HG03280 (cell line): ENCODE measurements at regions not wholly inside any gene's neighbourhood (a gene's known extent, or its start where the extent isn't known, plus 50 kb on each side); places are given as distances from the start of the nearest gene placed in this dataset.

ENCODE experiments used
- ATAC-seq: cut with Tn5 transposase; IDR thresholded peaks from one replicate; pipeline ENCODE4 v1.9.1; 2021; ENCODE audit warnings: mild to moderate bottlenecking, moderate library complexity; ENCODE audit not compliant: unreplicated experiment

DNA sequence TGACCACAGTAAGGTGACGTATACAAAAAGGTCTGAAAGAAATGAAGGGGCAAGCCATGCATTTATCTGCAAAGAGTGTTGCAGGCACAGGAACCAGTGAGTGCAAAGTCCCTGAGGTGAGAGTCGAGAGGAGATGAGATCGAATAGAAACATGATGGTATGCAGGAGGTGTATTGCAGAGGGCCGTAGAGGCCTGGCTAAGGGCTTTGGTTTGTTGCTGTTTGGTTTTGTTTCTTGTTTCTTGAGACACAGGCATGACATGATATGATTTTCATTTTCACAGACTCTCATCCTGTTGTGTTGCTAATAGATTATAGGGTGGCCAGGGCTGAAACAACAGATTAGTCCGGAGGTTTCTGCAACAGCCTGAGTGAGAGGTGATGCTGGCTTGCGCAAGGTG, 80.4 kb downstream of the HSPH1 start:
- ATAC-seq: peak; percentile 76

DNA sequence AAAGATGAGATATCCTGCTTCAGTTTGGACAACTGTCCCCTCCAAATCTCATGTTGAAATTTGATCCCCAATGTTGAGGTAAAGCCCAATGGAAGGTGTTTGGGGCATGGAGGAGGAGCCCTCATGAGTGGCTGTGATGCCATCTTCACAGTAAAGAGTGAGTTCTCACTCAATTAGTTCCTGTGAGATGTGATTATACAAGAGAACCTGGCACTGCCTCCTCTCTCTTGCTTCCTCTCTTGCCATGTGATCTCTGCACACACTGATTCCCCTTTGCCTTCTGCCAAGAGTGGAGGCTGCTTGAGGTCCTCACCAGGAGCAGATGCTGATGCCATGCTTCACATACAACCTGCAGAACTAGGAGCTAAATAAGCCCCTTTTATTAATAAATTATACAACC, 86.9 kb downstream of the HSPH1 start:
- ATAC-seq: no peak

GRCh38 chr13:31073859-31074718, 87.6 kb downstream of the HSPH1 start:
- ATAC-seq: peak; percentile 93

DNA sequence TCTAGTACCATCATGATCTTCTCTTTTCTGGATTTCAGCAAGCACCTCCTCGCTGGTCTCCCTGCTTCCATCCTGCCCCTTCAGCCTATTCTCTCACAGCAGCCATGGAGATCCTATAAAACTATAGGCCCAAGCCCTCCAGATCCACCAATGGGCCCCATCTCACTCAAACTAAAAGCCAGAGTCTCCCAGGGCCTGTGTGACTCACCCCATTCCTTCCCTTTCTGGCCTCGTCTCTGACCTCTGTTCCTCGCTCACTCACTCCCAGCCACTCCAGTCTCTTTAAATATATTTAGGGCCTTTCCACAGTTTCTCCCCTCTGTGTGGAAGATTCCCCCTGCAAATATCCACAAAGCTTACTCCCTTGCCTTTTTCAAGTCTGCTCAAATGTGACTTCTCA, 89.7 kb downstream of the HSPH1 start:
- ATAC-seq: no peak

GRCh38 chr13:31069808-31070534, 91.7 kb downstream of the HSPH1 start:
- ATAC-seq: no peak

- ATAC-seq: no peak
Measured at GRCh38 chr13:31068119-31068423, 93.6 kb downstream of the HSPH1 start.

DNA sequence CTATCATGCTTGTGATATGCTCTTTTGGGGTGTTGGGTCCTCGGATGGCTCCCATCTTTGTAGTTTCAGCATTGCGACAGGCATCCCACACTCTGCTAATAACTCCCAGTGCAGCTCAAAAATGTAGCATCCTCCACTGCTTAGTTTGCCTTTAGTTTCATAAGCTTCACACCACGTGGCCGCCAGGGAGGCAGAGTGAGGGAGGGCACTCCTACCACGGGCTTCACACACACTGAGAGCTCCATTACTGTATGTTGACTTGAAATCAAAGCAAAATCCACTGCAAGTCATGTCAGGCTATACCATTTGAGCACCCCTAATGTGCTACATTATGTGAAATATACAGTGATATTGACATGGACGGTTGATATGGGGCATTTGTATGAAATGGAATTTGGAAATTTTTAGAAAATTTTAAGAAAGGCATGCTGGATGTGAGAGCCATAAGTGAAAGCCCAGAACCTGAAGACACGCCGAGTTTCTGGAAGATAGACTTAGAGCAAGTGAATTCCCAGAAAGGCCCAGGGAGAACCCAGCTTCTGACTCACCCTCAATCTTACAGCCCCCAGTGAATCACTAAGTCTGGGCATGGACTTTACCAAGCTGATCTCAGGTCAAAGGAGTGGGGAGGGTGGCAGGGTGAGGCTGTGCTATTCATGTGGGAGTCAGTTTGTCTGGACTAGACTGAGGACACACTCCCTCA, 94.1 kb downstream of the HSPH1 start:
- ATAC-seq: no peak

DNA sequence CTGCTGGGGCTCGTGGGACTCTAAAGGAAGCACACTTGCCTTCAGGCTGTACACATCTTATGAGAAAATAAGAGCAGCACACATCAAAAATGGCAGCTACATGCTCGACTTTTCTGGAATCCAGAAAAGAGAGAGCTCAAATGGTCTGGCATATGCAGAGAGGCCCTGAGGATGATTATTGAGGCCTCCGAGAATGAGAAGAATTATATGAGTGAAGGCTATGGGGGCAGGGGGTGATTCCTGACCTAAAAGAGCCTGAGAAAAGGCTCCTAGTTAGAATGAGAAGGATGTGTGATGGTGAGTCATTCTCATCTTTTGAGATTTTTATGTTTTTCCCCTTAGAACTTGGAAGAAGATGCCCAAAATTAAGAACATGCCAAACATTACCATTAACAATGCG, 97.1 kb downstream of the HSPH1 start:
- ATAC-seq: no peak

DNA sequence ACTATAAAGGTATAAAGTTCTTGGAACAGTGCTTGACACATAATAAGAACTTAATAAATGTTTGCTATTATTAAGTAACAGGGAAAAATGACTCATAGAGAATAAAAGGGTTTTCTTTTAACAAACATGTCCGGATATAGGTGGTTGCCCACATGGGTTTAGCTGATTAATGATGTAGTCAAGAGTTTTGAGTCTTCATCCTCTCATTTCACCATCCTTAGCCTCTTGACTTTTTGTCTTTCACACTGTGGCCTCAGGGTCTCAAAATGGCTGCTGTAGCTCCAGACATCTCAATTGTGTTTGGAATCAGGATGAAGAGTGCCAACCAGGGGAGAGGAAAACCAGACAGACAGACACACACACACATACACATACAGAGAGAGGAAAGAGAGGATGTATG, 97.9 kb downstream of the HSPH1 start:
- ATAC-seq: no peak

GRCh38 chr13:31060655-31061054, 101.0 kb downstream of the HSPH1 start:
- ATAC-seq: no peak

- ATAC-seq: no peak
Measured at GRCh38 chr13:31060220-31060619, 101.5 kb downstream of the HSPH1 start.

DNA sequence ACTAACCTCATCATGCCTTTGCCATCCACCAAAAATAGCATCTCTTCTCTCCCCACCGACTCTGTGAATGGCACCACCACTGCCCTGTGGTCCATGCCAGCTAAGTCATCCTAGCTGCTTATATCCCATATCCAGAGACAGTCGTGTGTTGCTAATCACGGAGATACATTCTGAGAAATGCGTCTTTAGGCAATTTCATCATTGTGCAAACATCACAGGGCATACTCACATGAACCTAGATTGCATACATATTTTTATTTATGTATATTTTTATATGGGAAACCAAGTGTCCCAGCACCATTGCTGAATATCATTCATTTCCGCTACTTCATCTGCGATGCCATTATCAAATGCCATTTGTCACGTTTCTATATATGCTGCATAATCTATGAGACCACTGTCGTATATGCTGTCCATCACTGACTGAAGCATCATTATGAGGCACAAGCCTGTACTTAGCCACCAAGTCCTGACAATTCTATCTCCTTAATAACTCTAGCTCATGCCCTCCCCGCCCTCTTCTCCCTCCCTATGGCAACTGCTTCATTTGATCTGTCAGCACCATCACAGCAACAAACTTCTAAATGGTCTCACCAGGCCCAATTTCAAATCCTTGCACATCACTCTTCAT, 104.2 kb downstream of the HSPH1 start:
- no peak for ATAC-seq

GRCh38 chr13:31056644-31057271, 104.9 kb downstream of the HSPH1 start:
- ATAC-seq: no peak

DNA sequence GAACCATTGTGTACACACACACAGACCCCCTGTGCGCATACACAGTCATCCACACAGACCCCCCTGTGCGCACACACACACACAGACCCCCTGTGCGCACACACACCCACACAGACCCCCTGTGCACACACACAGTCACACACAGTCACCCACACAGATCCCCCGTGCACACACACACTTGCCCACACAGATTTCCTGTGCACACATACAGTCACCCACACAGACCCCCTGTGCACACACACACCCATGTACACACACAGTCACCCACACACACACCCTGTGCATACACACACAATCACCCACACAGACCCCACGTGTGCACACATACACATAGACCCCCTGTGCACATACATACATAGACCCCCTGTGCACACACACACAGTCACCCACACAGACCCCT, 106.1 kb downstream of the HSPH1 start:
- ATAC-seq: no peak

- ATAC-seq: no peak
Measured at GRCh38 chr13:31054632-31055031, 107.1 kb downstream of the HSPH1 start.

DNA sequence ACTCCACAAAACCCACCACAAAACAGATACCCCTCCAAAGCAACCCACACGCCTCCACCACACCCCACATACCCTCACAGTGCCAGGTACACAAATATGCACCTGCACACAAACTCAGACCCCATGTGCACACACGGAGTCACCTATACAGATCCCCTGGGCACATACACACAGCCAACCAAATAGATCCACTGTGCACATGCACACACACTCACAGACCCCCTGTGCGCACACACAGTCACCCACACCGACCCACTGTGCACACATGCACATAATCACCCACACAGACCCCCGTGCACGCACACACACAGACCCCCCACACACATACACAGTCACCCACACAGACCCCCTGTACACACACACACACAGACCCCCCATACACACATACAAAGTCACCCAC, 107.8 kb downstream of the HSPH1 start:
- no peak for ATAC-seq

GRCh38 chr13:31053091-31053490, 108.6 kb downstream of the HSPH1 start:
- ATAC-seq: no peak

DNA sequence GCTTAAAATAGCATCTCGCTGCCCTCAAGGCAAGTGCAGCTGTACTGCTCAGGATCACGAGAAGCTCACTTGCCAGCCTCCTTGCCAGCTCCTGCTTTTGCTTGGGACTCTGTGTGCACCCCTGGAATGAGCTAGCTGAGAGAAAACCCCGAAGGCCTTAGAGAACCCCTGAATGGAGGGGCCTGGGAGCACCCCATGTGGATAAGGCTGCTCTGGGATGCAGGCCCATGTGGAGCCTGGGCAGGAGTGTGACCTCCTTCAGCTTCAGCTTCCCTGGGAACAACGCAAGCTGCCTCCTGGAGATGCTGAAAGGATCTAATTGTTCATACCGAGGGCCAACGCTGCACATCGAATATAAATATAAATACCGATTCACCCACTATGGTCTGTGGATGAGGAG, 109.2 kb downstream of the HSPH1 start:
- ATAC-seq: no peak

DNA sequence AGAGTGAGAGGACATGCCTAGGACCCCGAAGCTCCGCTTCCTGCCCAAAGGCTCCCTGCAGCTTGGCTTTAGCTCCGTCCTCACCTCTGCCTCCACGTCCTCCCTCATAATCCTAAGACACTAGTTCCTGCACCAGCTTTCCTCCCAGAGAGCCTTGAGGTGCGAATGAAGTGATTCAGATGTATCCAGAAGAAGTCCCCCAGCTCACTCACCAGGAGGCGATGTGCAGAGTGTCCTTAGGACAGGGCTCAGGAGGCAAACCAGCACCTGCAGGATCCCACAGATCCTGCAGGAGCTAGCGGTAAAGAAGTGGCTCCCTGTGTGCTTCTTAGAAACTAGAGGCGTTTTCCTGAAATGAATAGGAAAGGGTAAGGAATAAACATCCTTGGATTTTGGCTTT, 109.7 kb downstream of the HSPH1 start:
- no peak for ATAC-seq

- ATAC-seq: no peak
Measured at GRCh38 chr13:31050486-31051400, 111.0 kb downstream of the HSPH1 start.
